Esophagus squamous epithelium (tissue), 5 donors: ENCODE measurements at regions not wholly inside any gene's neighbourhood (a gene's known extent, or its start where the extent isn't known, plus 50 kb on each side); places are given as distances from the start of the nearest gene placed in this dataset.

ENCODE experiments used
- DNase-seq: peaks from one replicate; lab custom pipeline; 2025; lab: John Stamatoyannopoulos, UW
- H3K27ac ChIP-seq, 4 donors: fragments of 200-600 bp; sonication (generic); one replicate each; pipeline ENCODE4 v1.5.1; 2016 to 2019; ENCODE audit warnings: mild to moderate bottlenecking in 1 of 4
- H3K27me3 ChIP-seq, 4 donors: fragments of 200-600 bp; sonication (generic); 1 replicate in 3 of 4; 2 replicates in 1 of 4; pipeline versions ENCODE4 v1.5.1 to v1.6.0; 2017 to 2021; ENCODE audit warnings: antibody characterized with exemption in 1 of 4
- H3K36me3 ChIP-seq, 3 donors: fragments of 200-600 bp; sonication (generic); one replicate each; pipeline ENCODE4 v1.5.1; 2016 to 2019
- H3K4me1 ChIP-seq, 3 donors: fragments of 200-600 bp; sonication (generic); one replicate each; pipeline ENCODE4 v1.5.1; 2017 to 2019
- H3K4me3 ChIP-seq, 4 donors: fragments of 200-600 bp; sonication (generic); 1 replicate in 3 of 4; 2 replicates in 1 of 4; pipeline ENCODE4 v1.5.1; 2016 to 2019; ENCODE audit warnings: mild to moderate bottlenecking in 2 of 4, moderate library complexity in 1 of 4
- H3K9me3 ChIP-seq, 3 donors: fragments of 200-600 bp; sonication (generic); one replicate each; pipeline ENCODE4 v1.5.1; 2016 to 2019
- CTCF ChIP-seq, 6 experiments: fragments of 450-650 bp in 4 of 6; fragments of 200-600 bp in 2 of 6; sonication (generic) in 2 of 6; IDR thresholded peaks; one replicate each; pipeline ENCODE4 v1.5.1; 2016 to 2019; ENCODE audit warnings: antibody characterized with exemption in 6 of 6, mild to moderate bottlenecking in 4 of 6, moderate library complexity in 4 of 6
- POLR2A ChIP-seq, 4 donors: fragments of 450-650 bp; IDR thresholded peaks; one replicate each; pipeline ENCODE4 v1.6.1; 2017; ENCODE audit warnings: antibody characterized with exemption in 4 of 4, mild to moderate bottlenecking in 4 of 4, moderate library complexity in 3 of 4
- WGBS, 2 donors: methylation state at CpG; one replicate each; pipeline ENCODE4 v1.1.5; 2018; 5-methylcytosine and 5-hydroxymethylcytosine counted together
- intact Hi-C: fragments of 100-400 bp; cut with DNase I; formaldehyde crosslinking; loops from one replicate; pipeline ENCODE4 v1.15.0; 2022
- donor health status: DM: yes; HTN: yes; CAD: no.

DNA sequence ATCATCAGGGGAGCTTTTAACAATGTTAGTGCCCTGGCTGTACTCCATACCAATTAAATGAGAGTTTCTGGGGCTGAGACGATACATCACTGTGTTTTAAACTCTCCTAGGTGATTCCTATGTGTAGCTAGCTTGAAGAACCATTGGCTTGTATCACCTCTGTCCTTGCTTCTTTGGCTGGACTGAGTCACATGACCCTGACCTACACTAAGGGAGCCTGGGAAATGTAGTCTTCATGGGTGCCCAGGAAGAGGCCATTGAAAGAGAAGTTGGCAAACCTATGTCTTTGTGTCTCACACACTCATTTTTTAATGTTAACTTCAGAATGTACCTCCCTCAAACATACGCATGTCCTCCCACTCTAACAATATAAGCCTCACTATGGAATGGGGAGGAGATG is 506.6 kb downstream of the DHX35 start:
- Histone ChIP-seq H3K9me3 (no peaks in the 10 kb centered on the region), H3K27me3 (no peaks in the 10 kb centered on the region), H3K27ac (no peak overlapping the region), H3K4me1 (no peaks in the 10 kb centered on the region), H3K4me3 (no peak overlapping the region), H3K36me3 (no peaks in the 10 kb centered on the region)
- no peak for DNase-seq
- no peak for TF ChIP-seq POLR2A (IDR thresholded peaks at IDR 0.05)
- no peak for TF ChIP-seq CTCF (IDR thresholded peaks at IDR 0.05)
- WGBS, 2 donors: 91 to 92% methylated on average over 2 of the region's 2 CpGs
- intact Hi-C loops: no loop called here

GRCh38 chr20:39464238-39464637 is 502.1 kb downstream of the DHX35 start:
- Histone ChIP-seq H3K4me3 (no peak overlapping the region), H3K9me3 (no peaks in the 10 kb centered on the region), H3K36me3 (no peaks in the 10 kb centered on the region), H3K4me1 (no peaks in the 10 kb centered on the region), H3K27me3 (no peaks in the 10 kb centered on the region), H3K27ac (no peak overlapping the region)
- DNase-seq: no peak
- intact Hi-C loops: no loop called here
- no peak for TF ChIP-seq CTCF (IDR thresholded peaks at IDR 0.05)
- no peak for TF ChIP-seq POLR2A (IDR thresholded peaks at IDR 0.05)
- WGBS, 2 donors: 85 to 95% methylated on average over 1 of the region's 1 CpG

DNA sequence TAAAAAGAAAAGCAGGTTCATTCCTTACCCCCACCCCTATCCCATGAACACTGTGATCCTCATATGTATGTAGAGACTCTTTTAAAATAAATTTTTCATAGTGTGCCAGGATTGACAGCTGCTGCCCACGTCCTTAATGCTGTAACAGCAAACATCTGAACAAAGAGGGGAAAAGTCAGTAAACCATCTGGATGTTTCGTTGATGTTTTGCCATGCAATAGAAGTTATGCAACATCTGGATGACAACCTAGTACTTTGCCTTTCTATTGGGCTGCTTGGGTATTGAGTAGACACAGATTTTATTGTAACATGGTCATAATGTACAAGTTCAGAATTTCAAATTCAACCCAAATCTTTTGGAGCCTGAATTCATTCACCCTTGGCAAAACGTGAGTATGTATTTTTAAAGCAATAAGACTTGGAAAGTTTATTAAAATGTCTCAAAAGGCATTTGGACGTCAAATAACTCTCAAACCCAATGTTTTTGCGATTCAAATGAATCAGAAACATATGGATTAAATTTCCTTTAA is 500.3 kb downstream of the DHX35 start:
- intact Hi-C loops: no loop called here
- TF ChIP-seq CTCF (IDR thresholded peaks at IDR 0.05) (no peak), POLR2A (IDR thresholded peaks at IDR 0.05) (no peak)
- Histone ChIP-seq H3K27ac (no peak overlapping the region), H3K4me1 (no peaks in the 10 kb centered on the region), H3K27me3 (no peaks in the 10 kb centered on the region), H3K36me3 (no peaks in the 10 kb centered on the region), H3K9me3 (no peaks in the 10 kb centered on the region), H3K4me3 (no peak overlapping the region)
- 52 to 57% methylated on average over 5 of the region's 5 CpGs for WGBS, 2 donors
- DNase-seq: no peak

GRCh38 chr20:39458452-39458851 is 496.3 kb downstream of the DHX35 start:
- no peak overlapping the region for H3K4me3 ChIP-seq
- no peak for DNase-seq
- no peaks in the 10 kb centered on the region for H3K36me3 ChIP-seq
- no peaks in the 10 kb centered on the region for H3K9me3 ChIP-seq
- H3K4me1 ChIP-seq: no peaks in the 10 kb centered on the region
- no peak overlapping the region for H3K27ac ChIP-seq
- TF ChIP-seq POLR2A (IDR thresholded peaks at IDR 0.05) (no peak), CTCF (IDR thresholded peaks at IDR 0.05) (no peak)
- intact Hi-C loops: no loop called here
- 92 to 93% methylated on average over 1 of the region's 1 CpG for WGBS, 2 donors
- H3K27me3 ChIP-seq: no peaks in the 10 kb centered on the region

DNA sequence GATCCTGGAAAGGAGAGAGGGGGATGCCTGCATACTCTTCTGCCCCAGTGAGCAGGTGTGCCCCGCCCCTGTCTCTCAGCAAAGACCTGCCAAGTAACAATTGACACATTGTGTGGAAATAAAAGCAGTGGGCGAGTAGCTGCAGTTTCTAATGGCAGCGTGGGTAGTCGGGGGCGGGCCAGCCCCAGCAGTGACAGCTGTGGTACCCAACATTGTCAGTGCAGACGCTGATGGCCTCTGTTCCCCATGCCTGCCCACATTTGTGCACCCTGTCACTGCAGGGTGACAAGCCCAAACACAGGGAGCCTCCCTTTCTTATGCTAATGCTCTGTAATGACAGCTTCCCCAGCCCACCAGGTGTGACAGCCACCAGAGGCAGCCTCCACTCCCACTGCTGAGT is 491.7 kb downstream of the DHX35 start:
- 63% methylated on average over 4 to 5 of the region's 6 CpGs for WGBS, 2 donors
- Histone ChIP-seq H3K36me3 (no peaks in the 10 kb centered on the region), H3K9me3 (no peaks in the 10 kb centered on the region), H3K27me3 (no peaks in the 10 kb centered on the region), H3K4me3 (no peak overlapping the region), H3K4me1 (no peaks in the 10 kb centered on the region), H3K27ac (no peak overlapping the region)
- DNase-seq: no peak
- intact Hi-C loops: no loop called here
- no peak for TF ChIP-seq POLR2A (IDR thresholded peaks at IDR 0.05)
